GM23338 (cell line): ENCODE measurements at regions not wholly inside any gene's neighbourhood (a gene's known extent, or its start where the extent isn't known, plus 50 kb on each side); places are given as distances from the start of the nearest gene placed in this dataset.

Source experiments
- CTCF ChIP-seq, 2 experiments: fragments of 200-600 bp in 1 of 2; sonication (generic) in 1 of 2; conservative IDR thresholded peaks; 2 replicates each; pipeline versions ENCODE4 v1.5.1 to v1.6.1; 2016 to 2017; ENCODE audit warnings: antibody characterized with exemption in 2 of 2, low read depth in 2 of 2, mild to moderate bottlenecking in 2 of 2, moderate library complexity in 1 of 2
- ETS1 ChIP-seq: IDR thresholded peaks from 2 replicates; pipeline ENCODE4 v1.6.1; 2016; ENCODE audit warnings: antibody characterized with exemption
- EZH2 ChIP-seq: fragments of 200-600 bp; sonication (generic); IDR thresholded peaks from one replicate; pipeline ENCODE4 v1.8.0; 2017; ENCODE audit warnings: antibody characterized with exemption, mild to moderate bottlenecking, low read depth; ENCODE audit not compliant: unreplicated experiment
- EZH2phosphoT487 ChIP-seq: fragments of 200-600 bp; sonication (generic); IDR thresholded peaks from one replicate; pipeline ENCODE4 v1.8.1; 2018; ENCODE audit warnings: antibody characterized with exemption; ENCODE audit not compliant: unreplicated experiment
- POLR2AphosphoS5 ChIP-seq: IDR thresholded peaks from 2 replicates; pipeline ENCODE4 v1.6.1; 2016; ENCODE audit warnings: antibody characterized with exemption, low read depth
- REST ChIP-seq: IDR thresholded peaks from one replicate; pipeline ENCODE4 v1.6.1; 2018; ENCODE audit warnings: antibody characterized with exemption; ENCODE audit not compliant: unreplicated experiment
- STAT1 ChIP-seq: IDR thresholded peaks from one replicate; pipeline ENCODE4 v1.6.1; 2016; ENCODE audit warnings: antibody characterized with exemption; ENCODE audit not compliant: unreplicated experiment
- ZNF114 ChIP-seq: fragments of 250-450 bp; sonication (Bioruptor Pico); IDR thresholded peaks from 2 replicates; pipeline ENCODE4 v1.5.0; 2020; ENCODE audit warnings: mild to moderate bottlenecking, moderate library complexity
- ZNF331 ChIP-seq: fragments of 250-450 bp; sonication (Bioruptor Pico); IDR thresholded peaks from 2 replicates; pipeline ENCODE4 v1.5.0; 2020; ENCODE audit warnings: low read depth, mild to moderate bottlenecking, moderate library complexity
- ZNF462 ChIP-seq: fragments of 250-450 bp; sonication (Bioruptor Pico); IDR thresholded peaks from 2 replicates; pipeline ENCODE4 v1.5.0; 2020; ENCODE audit warnings: mild to moderate bottlenecking, moderate library complexity

GRCh38 chr16:48444574-48444973, 59.4 kb upstream of the SIAH1 start:
- TF ChIP-seq CTCF (conservative IDR thresholded peaks at IDR 0.05; ENCODE audit: low read depth in 2 of 2) (no peak), REST (no peak), EZH2phosphoT487 (no peak), ZNF331 (CRISPR knock-in tag) (no peak), EZH2 (no peak), POLR2AphosphoS5 (no peak), ZNF114 (CRISPR knock-in tag) (no peak), ETS1 (no peak), STAT1 (no peak), ZNF462 (CRISPR knock-in tag) (no peak)
